Mesenchymal stem cell (in vitro differentiated cells and primary cell): ENCODE measurements at regions not wholly inside any gene's neighbourhood (a gene's known extent, or its start where the extent isn't known, plus 50 kb on each side); places are given as distances from the start of the nearest gene placed in this dataset.

Experiments used
- DNase-seq: peaks from one replicate; pipeline ENCODE4 v3.0.0-alpha.2; 2013
- H2AFZ ChIP-seq: one replicate; pipeline ENCODE4 v1.6.1; 2013; ENCODE audit warnings: low read depth, mild to moderate bottlenecking, control low read depth, inconsistent platforms, low read length, moderate library complexity
- H2AK5ac ChIP-seq: 2 replicates; pipeline ENCODE4 v1.6.1; 2013; ENCODE audit warnings: low read length, moderate library complexity, mild to moderate bottlenecking, inconsistent platforms; ENCODE audit not compliant: severe bottlenecking
- H2BK120ac ChIP-seq: one replicate; pipeline ENCODE4 v1.6.1; 2013; ENCODE audit warnings: low read depth, mild to moderate bottlenecking, inconsistent platforms, low read length, moderate library complexity
- H2BK12ac ChIP-seq, 2 experiments: one replicate each; pipeline ENCODE4 v1.6.1; 2013; ENCODE audit warnings: inconsistent platforms in 2 of 2, low read length in 2 of 2, mild to moderate bottlenecking in 2 of 2, moderate library complexity in 2 of 2, control low read depth in 1 of 2
- H2BK15ac ChIP-seq: one replicate; pipeline ENCODE4 v1.6.1; 2013; ENCODE audit warnings: mild to moderate bottlenecking, low read depth, inconsistent platforms; ENCODE audit not compliant: poor library complexity, severe bottlenecking
- H2BK5ac ChIP-seq: 2 replicates; pipeline ENCODE4 v1.6.1; 2013; ENCODE audit warnings: low read depth, mild to moderate bottlenecking, low read length, control low read depth, inconsistent platforms; ENCODE audit not compliant: poor library complexity, severe bottlenecking
- H3K14ac ChIP-seq, 2 experiments: one replicate each; pipeline ENCODE4 v1.6.1; 2013; ENCODE audit warnings: inconsistent platforms in 2 of 2, low read length in 2 of 2, control low read depth in 1 of 2, mild to moderate bottlenecking in 1 of 2, moderate library complexity in 1 of 2
- H3K18ac ChIP-seq, 2 experiments: one replicate each; pipeline ENCODE4 v1.6.1; 2013; ENCODE audit warnings: inconsistent platforms in 2 of 2, low read length in 2 of 2, control low read depth in 1 of 2, low read depth in 1 of 2, mild to moderate bottlenecking in 1 of 2
- H3K23ac ChIP-seq, 2 experiments: one replicate each; pipeline ENCODE4 v1.6.1; 2013; ENCODE audit warnings: inconsistent platforms in 2 of 2, low read length in 2 of 2, mild to moderate bottlenecking in 2 of 2, moderate library complexity in 2 of 2, control low read depth in 1 of 2
- H3K27ac ChIP-seq: 2 replicates; pipeline ENCODE4 v1.5.1; 2013; ENCODE audit warnings: mild to moderate bottlenecking, moderate library complexity, low read length, control low read depth, inconsistent platforms; ENCODE audit not compliant: poor library complexity, severe bottlenecking
- H3K27me3 ChIP-seq, 2 experiments: 2 replicates each; pipeline versions ENCODE4 v1.6.1 to v1.7.0; 2013; ENCODE audit warnings: low read length in 2 of 2, mild to moderate bottlenecking in 2 of 2, moderate library complexity in 2 of 2, control low read depth in 1 of 2, inconsistent platforms in 1 of 2; ENCODE audit not compliant: control insufficient read depth in 1 of 2, insufficient read depth in 1 of 2
- H3K36me3 ChIP-seq, 2 experiments: 2 replicates each; pipeline versions ENCODE4 v1.6.1 to v1.7.0; 2013; ENCODE audit warnings: low read length in 2 of 2, control low read depth in 1 of 2, inconsistent platforms in 1 of 2, low read depth in 1 of 2, mild to moderate bottlenecking in 1 of 2; ENCODE audit not compliant: insufficient read depth in 2 of 2, control insufficient read depth in 1 of 2
- H3K4ac ChIP-seq, 2 experiments: one replicate each; pipeline ENCODE4 v1.6.1; 2013; ENCODE audit warnings: inconsistent platforms in 2 of 2, low read length in 2 of 2, mild to moderate bottlenecking in 2 of 2, moderate library complexity in 2 of 2, control low read depth in 1 of 2, low read depth in 1 of 2
- H3K4me1 ChIP-seq: 2 replicates; pipeline ENCODE4 v1.6.1; 2013; ENCODE audit warnings: low read depth, low read length, control low read depth; ENCODE audit not compliant: control insufficient read depth, insufficient read depth
- H3K4me2 ChIP-seq: 2 replicates; pipeline ENCODE4 v1.6.1; 2013; ENCODE audit warnings: low read length, mild to moderate bottlenecking, inconsistent platforms; ENCODE audit not compliant: poor library complexity, severe bottlenecking
- H3K4me3 ChIP-seq, 2 experiments: 2 replicates each; pipeline versions ENCODE4 v1.5.1 to v1.7.0; 2013; ENCODE audit warnings: low read length in 2 of 2, mild to moderate bottlenecking in 2 of 2, control low read depth in 1 of 2, low read depth in 1 of 2; ENCODE audit not compliant: insufficient read depth in 1 of 2
- H3K79me1 ChIP-seq: replicated peaks from 2 replicates; pipeline ENCODE4 v1.6.1; 2013; ENCODE audit warnings: mild to moderate bottlenecking, control low read depth, low read length, inconsistent platforms; ENCODE audit not compliant: poor library complexity, severe bottlenecking
- H3K9ac ChIP-seq: 2 replicates; pipeline ENCODE4 v1.7.0; 2013; ENCODE audit warnings: mild to moderate bottlenecking, low read length, moderate library complexity
- H3K9me3 ChIP-seq: 2 replicates; pipeline ENCODE4 v1.7.0; 2013; ENCODE audit warnings: mild to moderate bottlenecking, low read length; ENCODE audit not compliant: control insufficient read depth
- H4K8ac ChIP-seq: one replicate; pipeline ENCODE4 v1.6.1; 2013; ENCODE audit warnings: inconsistent platforms, mild to moderate bottlenecking, low read length, moderate library complexity
- H4K91ac ChIP-seq: one replicate; pipeline ENCODE4 v1.6.1; 2013; ENCODE audit warnings: mild to moderate bottlenecking, low read length, inconsistent platforms
- WGBS: methylation state at CpG from one replicate; pipeline ENCODE4 v1.1.7; 2013; ENCODE audit warnings: mixed read lengths; 5-methylcytosine and 5-hydroxymethylcytosine counted together

DNA sequence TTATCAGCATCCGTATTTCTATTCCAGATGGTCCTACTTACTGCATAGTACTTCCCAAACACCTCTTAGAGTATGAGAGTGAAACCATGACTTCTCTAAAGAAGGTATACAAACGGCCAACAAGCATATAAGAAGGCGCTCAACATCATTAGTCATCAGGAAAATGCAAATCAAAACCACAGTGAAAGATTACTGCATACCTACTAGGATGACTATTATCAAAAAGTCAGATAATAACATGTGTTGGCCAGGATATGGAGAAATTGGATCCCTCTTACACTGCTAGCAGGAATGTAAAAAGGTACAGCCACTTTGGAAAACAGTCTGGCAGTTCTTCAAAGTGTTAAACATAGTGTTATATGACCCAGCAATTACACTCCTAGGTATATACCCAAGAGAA lies 215.3 kb upstream of the CXorf66 start:
- no peak overlapping the region for H3K27ac ChIP-seq
- H3K14ac ChIP-seq = no peak overlapping the region
- no peak overlapping the region for H2AK5ac ChIP-seq
- no peak overlapping the region for H3K9ac ChIP-seq
- H2AFZ ChIP-seq = no peak overlapping the region
- H3K23ac ChIP-seq = no peak overlapping the region
- no peak overlapping the region for H2BK15ac ChIP-seq
- no peak overlapping the region for H2BK5ac ChIP-seq
- 100% methylated on average over 1 of the region's 3 CpGs for WGBS
- no peak overlapping the region for H4K8ac ChIP-seq
- H2BK12ac ChIP-seq = no peak overlapping the region
- H3K79me1 ChIP-seq = no peaks in the 10 kb centered on the region
- no peak overlapping the region for H3K18ac ChIP-seq
- no peaks in the 10 kb centered on the region for H3K9me3 ChIP-seq
- no peaks in the 10 kb centered on the region for H3K4me1 ChIP-seq
- no peaks in the 10 kb centered on the region for H3K27me3 ChIP-seq
- no peak overlapping the region for H3K4me3 ChIP-seq
- no peak overlapping the region for H2BK120ac ChIP-seq
- H3K4me2 ChIP-seq = no peak overlapping the region
- no peaks in the 10 kb centered on the region for H3K36me3 ChIP-seq
- no peak overlapping the region for H3K4ac ChIP-seq
- DNase-seq = no peak
- H4K91ac ChIP-seq = no peak overlapping the region

DNA sequence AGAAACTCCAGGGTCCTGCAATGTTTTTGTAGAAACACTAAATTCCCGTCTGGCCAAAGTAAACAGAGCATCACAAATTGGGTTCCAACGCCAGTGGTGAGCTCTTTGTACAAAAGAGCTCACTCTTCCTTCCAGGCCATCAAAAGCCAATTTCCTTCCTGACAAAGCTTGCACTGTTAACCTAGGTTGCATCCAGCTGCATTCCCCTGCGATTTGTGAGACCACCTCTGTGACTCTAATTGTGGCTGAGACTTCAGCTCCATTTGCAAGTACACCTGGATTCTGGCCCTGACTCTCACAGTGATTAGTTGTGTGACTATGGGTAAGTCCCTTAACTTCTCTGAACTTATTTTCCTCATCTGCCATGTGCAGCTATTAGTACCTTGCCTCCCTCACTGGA lies 212.5 kb upstream of the CXorf66 start:
- Histone ChIP-seq H3K79me1 (no peaks in the 10 kb centered on the region), H3K4me2 (no peak overlapping the region), H3K4me1 (no peaks in the 10 kb centered on the region), H3K27me3 (no peaks in the 10 kb centered on the region), H3K36me3 (no peaks in the 10 kb centered on the region), H3K14ac (no peak overlapping the region), H2BK15ac (no peak overlapping the region), H2BK12ac (no peak overlapping the region), H3K27ac (no peak overlapping the region), H2BK120ac (no peak overlapping the region), H4K8ac (no peak overlapping the region), H2AK5ac (no peak overlapping the region), H3K23ac (no peak overlapping the region), H3K4ac (no peak overlapping the region), H3K18ac (no peak overlapping the region), H3K9me3 (peaks cover 2% of the 10 kb centered on the region), H2BK5ac (no peak overlapping the region), H3K9ac (no peak overlapping the region), H3K4me3 (no peak overlapping the region), H2AFZ (no peak overlapping the region), H4K91ac (no peak overlapping the region)
- WGBS = 37% methylated on average over 3 of the region's 3 CpGs
- no peak for DNase-seq

DNA sequence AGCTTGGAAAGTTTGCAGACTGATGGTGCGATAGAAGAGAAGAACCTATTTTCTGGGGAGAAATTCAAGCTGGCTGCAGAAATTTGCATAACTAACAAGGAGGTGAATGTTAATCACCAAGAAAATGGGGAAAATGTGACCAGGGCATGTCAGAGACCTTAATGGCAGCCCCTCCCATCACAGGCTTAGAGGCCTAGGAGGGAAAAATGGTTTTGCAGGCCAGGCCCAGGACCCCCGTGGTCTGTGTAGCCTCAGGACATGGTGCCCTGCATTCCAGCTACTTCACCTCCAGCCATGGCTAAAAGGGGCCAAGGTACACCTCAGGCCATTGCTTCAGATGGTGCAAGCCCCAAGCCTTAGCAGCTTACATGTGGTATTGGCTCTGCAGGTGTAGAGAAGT lies 207.1 kb upstream of the CXorf66 start:
- Histone ChIP-seq H3K4me3 (no peak overlapping the region), H3K23ac (no peak overlapping the region), H2BK5ac (no peak overlapping the region), H2AFZ (no peak overlapping the region), H3K79me1 (no peaks in the 10 kb centered on the region), H3K14ac (no peak overlapping the region), H3K36me3 (no peaks in the 10 kb centered on the region), H3K4me2 (no peak overlapping the region), H3K4me1 (no peaks in the 10 kb centered on the region), H2BK120ac (no peak overlapping the region), H3K4ac (no peak overlapping the region), H3K27me3 (no peaks in the 10 kb centered on the region), H3K27ac (no peak overlapping the region), H2AK5ac (no peak overlapping the region), H4K8ac (no peak overlapping the region), H3K9ac (no peak overlapping the region), H2BK15ac (no peak overlapping the region), H4K91ac (no peak overlapping the region), H3K18ac (no peak overlapping the region), H2BK12ac (no peak overlapping the region), H3K9me3 (peaks cover 15% of the 10 kb centered on the region)
- whole genome bisulfite sequencing = 75% methylated on average over 2 of the region's 2 CpGs
- no peak for DNase-seq

DNA sequence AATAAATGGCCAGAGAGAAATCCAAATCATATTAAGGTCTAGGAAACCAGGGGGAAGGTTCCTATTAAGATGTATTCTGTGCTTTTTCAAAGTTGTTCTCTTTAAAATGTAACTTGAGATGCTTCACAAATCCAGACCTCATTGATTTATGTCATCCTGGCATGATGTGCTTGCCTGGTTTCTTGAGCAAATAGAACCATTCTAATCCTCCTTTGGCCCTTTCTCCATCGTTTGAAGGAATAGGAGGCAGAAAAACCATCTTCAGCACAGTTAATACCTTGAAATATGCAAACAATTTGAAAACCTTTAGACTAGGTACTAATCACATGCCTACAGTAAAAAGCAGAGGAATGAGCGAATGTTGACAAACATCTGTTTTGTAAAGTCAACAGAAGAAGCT lies 202.2 kb upstream of the CXorf66 start:
- no peak for DNase-seq
- H4K91ac ChIP-seq = no peak overlapping the region
- no peak overlapping the region for H3K4me3 ChIP-seq
- H3K79me1 ChIP-seq = no peaks in the 10 kb centered on the region
- no peaks in the 10 kb centered on the region for H3K36me3 ChIP-seq
- no peak overlapping the region for H3K4ac ChIP-seq
- no peak overlapping the region for H2BK5ac ChIP-seq
- H2AK5ac ChIP-seq = no peak overlapping the region
- H4K8ac ChIP-seq = no peak overlapping the region
- peaks cover 11% of the 10 kb centered on the region for H3K9me3 ChIP-seq
- no peaks in the 10 kb centered on the region for H3K4me1 ChIP-seq
- no peak overlapping the region for H2BK15ac ChIP-seq
- no peak overlapping the region for H2BK120ac ChIP-seq
- H3K4me2 ChIP-seq = no peak overlapping the region
- H2BK12ac ChIP-seq = no peak overlapping the region
- no peak overlapping the region for H3K23ac ChIP-seq
- H3K27me3 ChIP-seq = peaks cover 0 to 6% of the 10 kb centered on the region in 2 experiments
- no peak overlapping the region for H3K18ac ChIP-seq
- H2AFZ ChIP-seq = no peak overlapping the region
- no peak overlapping the region for H3K9ac ChIP-seq
- H3K14ac ChIP-seq = no peak overlapping the region
- no peak overlapping the region for H3K27ac ChIP-seq
- WGBS = 100% methylated on average over 1 of the region's 2 CpGs
